Upper lobe of left lung (tissue), 6 donors: ENCODE measurements at regions not wholly inside any gene's neighbourhood (a gene's known extent, or its start where the extent isn't known, plus 50 kb on each side); places are given as distances from the start of the nearest gene placed in this dataset.

Experiments
- ATAC-seq, 2 donors: fragments of 200-7000 bp; cut with Tn5 transposase; one replicate each; pipeline ENCODE4 v1.9.1; 2022; ENCODE audit warnings: mild to moderate bottlenecking in 2 of 2, moderate library complexity in 2 of 2; ENCODE audit not compliant: low FRiP score in 2 of 2
- DNase-seq, 2 donors: peaks; one replicate each; pipeline ENCODE4 v3.0.0-alpha.2; 2019 to 2020
- H3K27ac ChIP-seq, 4 donors: fragments of 200-600 bp; sonication (generic); one replicate each; pipeline ENCODE4 v1.5.1; 2016 to 2019
- H3K27me3 ChIP-seq, 4 donors: fragments of 200-600 bp; sonication (generic); one replicate each; pipeline ENCODE4 v1.5.1; 2017 to 2019
- H3K36me3 ChIP-seq, 4 donors: fragments of 200-600 bp; sonication (generic); one replicate each; pipeline ENCODE4 v1.5.1; 2016 to 2019
- H3K4me1 ChIP-seq, 4 donors: fragments of 200-600 bp; sonication (generic); one replicate each; pipeline ENCODE4 v1.5.1; 2018 to 2019
- H3K4me3 ChIP-seq, 4 donors: fragments of 200-600 bp; sonication (generic); one replicate each; pipeline ENCODE4 v1.5.1; 2017 to 2019; ENCODE audit warnings: mild to moderate bottlenecking in 2 of 4, moderate library complexity in 1 of 4
- H3K9me3 ChIP-seq, 4 donors: fragments of 200-600 bp; sonication (generic); one replicate each; pipeline ENCODE4 v1.5.1; 2018 to 2019
- CTCF ChIP-seq, 6 experiments: fragments of 450-650 bp in 4 of 6; fragments of 200-600 bp in 2 of 6; sonication (generic) in 2 of 6; IDR thresholded peaks; one replicate each; pipeline ENCODE4 v1.5.1; 2016 to 2019; ENCODE audit warnings: antibody characterized with exemption in 6 of 6
- EP300 ChIP-seq, 4 donors: sonication (generic); formaldehyde crosslinking; IDR thresholded peaks; one replicate each; pipeline ENCODE4 v1.5.1; 2017; ENCODE audit warnings: antibody characterized with exemption in 4 of 4, control low read depth in 2 of 4
- POLR2A ChIP-seq, 4 donors: fragments of 450-650 bp; IDR thresholded peaks; one replicate each; pipeline ENCODE4 v1.5.1; 2016 to 2017; ENCODE audit warnings: antibody characterized with exemption in 4 of 4, mild to moderate bottlenecking in 2 of 4
- POLR2AphosphoS5 ChIP-seq, 2 donors: sonication (generic); formaldehyde crosslinking; IDR thresholded peaks; one replicate each; pipeline ENCODE4 v1.5.1; 2017; ENCODE audit warnings: antibody characterized with exemption in 2 of 2
- WGBS, 2 donors: methylation state at CpG; one replicate each; pipeline ENCODE4 v1.1.5; 2017 to 2018; 5-methylcytosine and 5-hydroxymethylcytosine counted together
- donor health status: DM: no; HTN: no; CAD: no; lungs with moderate emphysema.
- donor health status: DM: no; HTN: yes; CAD: no; lungs with severe emphysema.

GRCh38 chr17:79364315-79365094, 246.3 kb downstream of the RBFOX3 start:
- Histone ChIP-seq H3K27me3 (no peaks in the 10 kb centered on the region), H3K4me1 (peaks cover 0 to 11% (median 0%) of the 10 kb centered on the region in 4 donors), H3K4me3 (no peak overlapping the region), H3K9me3 (no peaks in the 10 kb centered on the region), H3K36me3 (no peaks in the 10 kb centered on the region), H3K27ac (no peak overlapping the region)
- no peak for TF ChIP-seq POLR2A (IDR thresholded peaks at IDR 0.05)
- no peak for TF ChIP-seq EP300 (IDR thresholded peaks at IDR 0.05)
- TF ChIP-seq CTCF (IDR thresholded peaks at IDR 0.05): no peak
- no peak for TF ChIP-seq POLR2AphosphoS5 (IDR thresholded peaks at IDR 0.05)
- ATAC-seq (no peak), DNase-seq (no peak)
- 70 to 79% methylated on average over 13 to 14 of the region's 14 CpGs for WGBS, 2 donors

- no peaks in the 10 kb centered on the region for H3K27me3 ChIP-seq
Measured at GRCh38 chr17:79363552-79364275, 247.1 kb downstream of the RBFOX3 start.

GRCh38 chr17:79362772-79363305, 248.0 kb downstream of the RBFOX3 start:
- no peak for ATAC-seq
- H3K4me1 ChIP-seq: peaks cover 0 to 11% (median 0%) of the 10 kb centered on the region in 4 donors
- no peaks in the 10 kb centered on the region for H3K27me3 ChIP-seq
- TF ChIP-seq EP300 (IDR thresholded peaks at IDR 0.05): no peak
- no peak for TF ChIP-seq POLR2A (IDR thresholded peaks at IDR 0.05)
- TF ChIP-seq POLR2AphosphoS5 (IDR thresholded peaks at IDR 0.05): no peak
- TF ChIP-seq CTCF (IDR thresholded peaks at IDR 0.05): no peak
- no peaks in the 10 kb centered on the region for H3K36me3 ChIP-seq
- no peak overlapping the region for H3K27ac ChIP-seq
- DNase-seq: no peak
- no peaks in the 10 kb centered on the region for H3K9me3 ChIP-seq
- 86 to 87% methylated on average over 14 of the region's 14 CpGs for WGBS, 2 donors
- no peak overlapping the region for H3K4me3 ChIP-seq

More at GRCh38 chr17:79363552-79364275, 247.1 kb downstream of the RBFOX3 start:
- 72 to 77% methylated on average over 15 of the region's 16 CpGs for WGBS, 2 donors
- H3K9me3 ChIP-seq: no peaks in the 10 kb centered on the region
- H3K4me1 ChIP-seq: peaks cover 0 to 11% (median 0%) of the 10 kb centered on the region in 4 donors
- no peak for ATAC-seq
- H3K27ac ChIP-seq: no peak overlapping the region
- H3K36me3 ChIP-seq: no peaks in the 10 kb centered on the region
- no peak for TF ChIP-seq CTCF (IDR thresholded peaks at IDR 0.05)
- no peak for TF ChIP-seq POLR2AphosphoS5 (IDR thresholded peaks at IDR 0.05)
- no peak for TF ChIP-seq EP300 (IDR thresholded peaks at IDR 0.05)
- TF ChIP-seq POLR2A (IDR thresholded peaks at IDR 0.05): no peak
- H3K4me3 ChIP-seq: no peak overlapping the region
- peak in 1 of 2 donors; percentile 59 for DNase-seq

GRCh38 chr17:79361873-79362771, 248.7 kb downstream of the RBFOX3 start:
- H3K4me3 ChIP-seq: no peak overlapping the region
- peak in 1 of 2 donors; percentile 59 for DNase-seq
- H3K27me3 ChIP-seq: no peaks in the 10 kb centered on the region
- H3K9me3 ChIP-seq: no peaks in the 10 kb centered on the region
- WGBS, 2 donors: 48 to 50% methylated on average over 10 to 29 of the region's 29 CpGs
- H3K27ac ChIP-seq: no peak overlapping the region
- TF ChIP-seq CTCF (IDR thresholded peaks at IDR 0.05) (no peak), POLR2AphosphoS5 (IDR thresholded peaks at IDR 0.05) (no peak), POLR2A (IDR thresholded peaks at IDR 0.05) (no peak), EP300 (IDR thresholded peaks at IDR 0.05) (no peak)
- H3K4me1 ChIP-seq: peaks cover 0 to 11% (median 0%) of the 10 kb centered on the region in 4 donors
- ATAC-seq: no peak
- no peaks in the 10 kb centered on the region for H3K36me3 ChIP-seq
